Right ventricle myocardium inferior (tissue), 1 donor: ENCODE measurements at regions not wholly inside any gene's neighbourhood (a gene's known extent, or its start where the extent isn't known, plus 50 kb on each side); places are given as distances from the start of the nearest gene placed in this dataset.

Source experiments
- ATAC-seq: fragments of 200-7000 bp; cut with Tn5 transposase; one replicate; pipeline ENCODE4 v1.9.1; 2020; ENCODE audit warnings: mild to moderate bottlenecking, moderate library complexity
- DNase-seq: peaks from one replicate; pipeline ENCODE4 v3.0.0; 2021; ENCODE audit errors: missing footprints
- intact Hi-C: fragments of 100-400 bp; cut with DNase I; formaldehyde crosslinking; loops from one replicate; pipeline ENCODE4 v1.11.0; 2022
- donor health status: DM: no; HTN: yes; CAD: no; lungs with severe emphysema.

- intact Hi-C loops, result no loop called here
- DNase-seq (no peak), ATAC-seq (no peak)
Observed at GRCh38 chr15:98418122-98418521, 230.2 kb upstream of the IGF1R start.

- ATAC-seq, result no peak
- intact Hi-C loops, result no loop called here
- no peak for DNase-seq
Observed at GRCh38 chr15:98419173-98419780, 229.1 kb upstream of the IGF1R start.

GRCh38 chr15:98420837-98421236, 227.5 kb upstream of the IGF1R start:
- intact Hi-C loops, result loop anchor here (1.0 kb wide), 1 partner anchor 110 kb away; no protein-coding TSS in a partner anchor
- ATAC-seq, result peak; percentile 54
- no peak for DNase-seq

- intact Hi-C loops, result loop anchor here (1.0 kb wide), 1 partner anchor 110 kb away; no protein-coding TSS in a partner anchor
- peak; percentile 85 for DNase-seq
- ATAC-seq, result peak; percentile 82
Observed at GRCh38 chr15:98421419-98422129, 226.8 kb upstream of the IGF1R start.

- no peak for DNase-seq
- ATAC-seq, result no peak
- intact Hi-C loops, result no loop called here
Observed at GRCh38 chr15:98422130-98422478, 226.2 kb upstream of the IGF1R start.

GRCh38 chr15:98425173-98425572, 223.2 kb upstream of the IGF1R start:
- intact Hi-C loops, result no loop called here
- no peak for DNase-seq
- no peak for ATAC-seq

GRCh38 chr15:98427321-98427720, 221.0 kb upstream of the IGF1R start:
- DNase-seq (no peak), ATAC-seq (no peak)
- intact Hi-C loops, result no loop called here

- intact Hi-C loops, result no loop called here
- ATAC-seq (peak; percentile 83), DNase-seq (peak; percentile 89)
Observed at GRCh38 chr15:98428253-98428989, 219.9 kb upstream of the IGF1R start.

GRCh38 chr15:98431171-98431570, 217.2 kb upstream of the IGF1R start:
- DNase-seq (no peak), ATAC-seq (no peak)
- intact Hi-C loops, result no loop called here

- no peak for DNase-seq
- intact Hi-C loops, result no loop called here
- no peak for ATAC-seq
Observed at GRCh38 chr15:98433346-98433745, 215.0 kb upstream of the IGF1R start.

- no peak for DNase-seq
- intact Hi-C loops, result no loop called here
- no peak for ATAC-seq
Observed at GRCh38 chr15:98433856-98434255, 214.5 kb upstream of the IGF1R start.

GRCh38 chr15:98437752-98438151, 210.6 kb upstream of the IGF1R start:
- ATAC-seq, result no peak
- no peak for DNase-seq
- intact Hi-C loops, result no loop called here

GRCh38 chr15:98438326-98438725, 210.0 kb upstream of the IGF1R start:
- no peak for ATAC-seq
- intact Hi-C loops, result no loop called here

GRCh38 chr15:98438907-98439306, 209.4 kb upstream of the IGF1R start:
- DNase-seq, result no peak
- no peak for ATAC-seq
- intact Hi-C loops, result no loop called here

More at GRCh38 chr15:98438326-98438725, 210.0 kb upstream of the IGF1R start:
- no peak for DNase-seq

- intact Hi-C loops, result no loop called here
- ATAC-seq (no peak), DNase-seq (no peak)
Observed at GRCh38 chr15:98439523-98439942, 208.8 kb upstream of the IGF1R start.

GRCh38 chr15:98440917-98441316, 207.4 kb upstream of the IGF1R start:
- no peak for DNase-seq
- ATAC-seq, result no peak
- intact Hi-C loops, result loop anchor here (5.0 kb wide), 1 partner anchor 636 kb away; no protein-coding TSS in a partner anchor

GRCh38 chr15:98441599-98441998, 206.7 kb upstream of the IGF1R start:
- ATAC-seq (no peak), DNase-seq (no peak)
- intact Hi-C loops, result loop anchor here (5.0 kb wide), 1 partner anchor 636 kb away; no protein-coding TSS in a partner anchor

GRCh38 chr15:98442379-98442833, 205.9 kb upstream of the IGF1R start:
- ATAC-seq (no peak), DNase-seq (no peak)
- intact Hi-C loops, result loop anchor here (5.0 kb wide), 1 partner anchor 635 kb away; no protein-coding TSS in a partner anchor

- DNase-seq (no peak), ATAC-seq (no peak)
- intact Hi-C loops, result loop anchor here (5.0 kb wide), 1 partner anchor 634 kb away; no protein-coding TSS in a partner anchor
Observed at GRCh38 chr15:98442901-98443300, 205.4 kb upstream of the IGF1R start.
